ENCODE measurements at regions not wholly inside any gene's neighbourhood (a gene's known extent, or its start where the extent isn't known, plus 50 kb on each side); places are given as distances from the start of the nearest gene placed in this dataset.

- TF ChIP-seq CTCF (IDR thresholded peaks at IDR 0.05) (no peak), ZFX (IDR thresholded peaks at IDR 0.05; ENCODE audit: borderline replicate concordance) (no peak)
Observed at GRCh38 chr18:57973889-57974288, 70.1 kb upstream of the NEDD4L start.

Measured in 22Rv1 (cell line).